Mucosa of gallbladder (tissue), 1 donor: ENCODE measurements at regions not wholly inside any gene's neighbourhood (a gene's known extent, or its start where the extent isn't known, plus 50 kb on each side); places are given as distances from the start of the nearest gene placed in this dataset.
"Not testable (repeated sequence)": the region's sequence is repeated elsewhere in the genome, so short reads cannot be mapped to it uniquely, and the experiment has no call there.

Experiments
- DNase-seq: peaks from one replicate; pipeline ENCODE4 v3.0.0-alpha.2; 2020; ENCODE audit warnings: low spot score
- donor health status: DM: no; HTN: no; CAD: no.

DNA sequence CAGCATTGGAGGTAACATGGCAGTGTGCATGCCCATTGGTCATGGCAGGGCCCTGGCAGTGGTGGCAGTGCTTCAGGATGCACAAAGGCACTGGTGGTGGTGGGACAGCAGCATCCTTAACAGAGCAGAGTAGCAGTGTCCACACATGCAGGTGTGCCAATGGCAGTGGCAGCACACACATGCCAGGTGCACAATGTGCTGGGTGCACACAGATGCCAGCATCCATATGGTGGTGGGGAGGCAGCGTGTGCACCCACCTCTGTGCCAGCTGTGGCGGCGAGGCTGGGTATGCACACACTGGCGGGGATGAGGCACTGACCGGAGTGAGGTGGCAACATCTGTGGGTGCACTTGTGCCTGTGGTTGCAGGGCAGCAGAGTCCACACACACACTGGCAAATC, 150.6 kb downstream of the SI start:
- DNase-seq: no peak

DNA sequence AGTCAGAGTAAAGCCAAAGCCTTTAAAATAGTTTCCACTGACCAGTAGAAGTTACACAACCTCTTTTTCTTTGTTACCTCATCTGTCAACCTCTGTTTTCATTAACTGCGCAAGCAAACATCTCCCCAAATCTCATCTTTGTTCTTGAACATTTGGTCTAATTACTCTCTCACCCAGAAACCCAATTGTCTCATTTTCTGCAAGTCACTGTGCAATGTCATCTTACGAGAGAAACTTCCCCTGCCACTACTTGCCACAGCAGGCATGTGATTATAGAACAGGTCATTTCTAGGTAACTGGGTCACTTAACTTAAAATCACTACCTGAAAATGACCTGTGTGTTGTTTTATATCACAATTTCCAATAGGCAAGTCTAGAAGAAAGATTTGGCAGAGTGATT, 159.4 kb downstream of the SI start:
- no peak for DNase-seq

- DNase-seq: no peak
These were observed 165.4 kb downstream of the SI start for GRCh38 chr3:164912916-164913315.

DNA sequence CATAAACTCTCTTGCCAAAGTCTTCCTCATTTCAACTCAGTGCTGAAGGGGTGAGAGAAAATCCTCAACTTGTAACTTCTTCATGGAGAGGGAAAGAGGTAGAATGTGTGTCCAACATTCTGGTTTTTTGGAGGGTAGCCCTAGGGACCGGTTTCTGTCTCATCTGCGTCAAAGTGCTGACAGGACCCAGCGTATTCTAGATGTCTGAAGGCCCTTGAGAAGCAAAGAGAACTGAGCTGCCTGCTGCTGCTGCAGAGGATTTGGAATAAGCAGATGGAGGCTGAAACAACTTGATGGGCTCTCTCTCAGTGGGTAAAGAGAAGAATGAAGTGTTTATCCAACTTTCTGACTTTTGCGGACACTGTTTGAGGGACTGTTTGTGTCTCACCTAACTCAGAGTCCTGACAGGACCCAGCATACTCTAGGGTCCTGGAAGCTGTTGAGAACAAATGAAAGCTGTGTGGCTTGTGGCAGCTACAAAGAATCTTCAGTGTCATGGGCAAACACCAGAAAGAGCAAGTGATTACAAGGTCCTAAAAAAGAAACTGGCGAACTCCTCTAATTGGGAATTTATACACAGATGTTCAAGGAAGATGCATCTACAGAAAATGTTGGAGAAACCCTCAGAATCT, 174.4 kb downstream of the SI start:
- DNase-seq: peak; percentile 38

DNA sequence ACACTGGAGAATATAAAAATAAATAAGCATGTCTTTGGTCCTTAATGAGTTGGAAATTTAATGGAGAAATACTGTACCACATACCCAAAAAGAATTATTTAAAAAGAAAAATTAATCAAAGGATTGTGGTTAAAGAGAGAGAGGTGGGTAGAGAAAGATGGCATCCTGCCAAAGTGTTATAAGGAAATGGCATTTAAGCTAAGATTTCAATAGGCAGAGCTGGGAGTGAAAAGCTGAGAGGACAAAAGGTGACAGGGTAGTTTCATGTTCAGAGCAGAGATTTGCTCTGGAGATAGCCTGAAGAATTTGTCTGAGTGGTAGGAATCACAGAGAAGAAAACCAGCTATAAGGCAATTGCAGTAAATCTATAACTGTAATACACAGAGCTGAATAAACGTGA, 181.0 kb downstream of the SI start:
- no peak for DNase-seq

- DNase-seq: no peak
These were observed 188.2 kb downstream of the SI start for GRCh38 chr3:164890061-164890460.

DNA sequence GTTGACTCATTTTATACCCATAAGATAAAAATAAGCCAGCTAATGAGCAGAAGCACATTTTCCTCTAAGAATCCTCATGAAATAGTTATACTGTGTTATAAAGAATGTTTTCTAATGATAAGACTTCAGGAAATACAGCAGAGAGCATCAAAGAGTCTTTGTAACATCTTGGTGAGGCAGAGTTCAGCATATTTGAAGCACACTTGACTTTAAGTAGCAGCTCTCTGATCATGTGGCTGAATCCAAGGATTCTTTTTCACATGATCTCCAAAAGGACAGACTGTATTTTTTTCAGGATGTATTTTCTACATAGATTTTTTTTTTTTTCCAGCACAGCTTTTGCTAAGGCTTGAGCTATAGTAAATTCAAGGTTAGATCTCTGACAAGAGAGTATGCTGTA, 195.1 kb downstream of the SI start:
- no peak for DNase-seq

DNA sequence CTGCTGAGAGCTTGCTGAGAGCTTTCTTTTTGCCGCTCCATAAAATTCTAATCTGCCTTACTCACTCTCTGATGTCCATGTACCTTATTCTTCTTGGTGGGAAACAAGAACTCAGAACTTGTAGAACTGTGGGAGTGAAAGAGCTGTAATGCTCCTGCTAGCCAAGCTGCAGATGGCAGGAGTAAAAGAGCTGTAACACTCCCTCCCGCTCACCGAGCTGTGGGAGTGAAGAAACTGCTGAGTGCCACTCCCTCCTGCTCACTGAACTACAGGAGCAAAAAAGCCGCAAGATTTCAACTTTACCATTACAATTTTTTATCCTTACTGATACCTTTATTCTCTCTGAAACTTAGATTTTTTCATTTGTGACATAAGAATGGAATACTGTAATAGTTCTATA, 199.1 kb downstream of the SI start:
- DNase-seq: no peak

GRCh38 chr3:164864454-164864853, 213.8 kb downstream of the SI start:
- no peak for DNase-seq

- no peak for DNase-seq
These were observed 225.4 kb downstream of the SI start for GRCh38 chr3:164852866-164853265.

GRCh38 chr3:164851905-164852304, 226.4 kb downstream of the SI start:
- DNase-seq: no peak

DNA sequence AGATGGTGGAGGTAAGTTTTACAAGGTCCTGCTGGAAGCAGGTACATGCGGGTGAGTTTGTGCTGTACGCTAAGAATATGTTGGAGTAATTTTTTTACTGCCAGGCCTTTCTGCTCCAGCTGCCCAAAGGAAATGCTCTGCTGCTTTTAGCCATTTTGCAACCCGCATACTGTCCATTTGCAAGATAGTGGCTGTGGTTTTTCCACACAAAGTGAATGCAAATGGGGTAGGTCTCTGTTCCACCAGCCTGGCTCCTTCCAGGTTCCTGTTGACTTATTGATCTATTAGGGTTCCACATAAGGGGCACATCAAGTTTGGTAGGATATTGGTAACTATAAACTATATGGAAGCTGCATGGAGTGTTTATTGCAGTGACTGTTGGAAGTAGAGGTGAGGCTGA, 227.1 kb downstream of the SI start:
- no peak for DNase-seq

GRCh38 chr3:164848923-164849322, 229.4 kb downstream of the SI start:
- DNase-seq: no peak

DNA sequence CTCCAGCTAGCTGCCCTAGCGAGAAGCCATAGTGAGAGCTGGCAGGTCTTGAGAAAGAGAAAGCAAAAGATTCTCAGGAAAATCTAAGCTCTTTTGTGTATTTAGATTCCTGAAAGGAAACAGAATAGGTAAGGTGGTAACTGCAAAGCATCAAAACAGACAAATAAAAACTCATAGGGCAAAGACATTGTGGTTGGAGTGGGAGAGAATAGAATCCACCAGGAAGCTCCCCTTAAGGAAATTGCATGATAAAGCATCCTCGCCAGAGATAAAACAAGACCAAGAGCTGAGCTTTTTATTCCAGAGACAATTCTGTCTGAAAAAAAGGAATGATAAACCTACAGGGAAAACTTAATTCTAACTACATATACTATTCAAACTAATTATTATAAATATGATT, 232.6 kb downstream of the SI start:
- DNase-seq: no peak

DNA sequence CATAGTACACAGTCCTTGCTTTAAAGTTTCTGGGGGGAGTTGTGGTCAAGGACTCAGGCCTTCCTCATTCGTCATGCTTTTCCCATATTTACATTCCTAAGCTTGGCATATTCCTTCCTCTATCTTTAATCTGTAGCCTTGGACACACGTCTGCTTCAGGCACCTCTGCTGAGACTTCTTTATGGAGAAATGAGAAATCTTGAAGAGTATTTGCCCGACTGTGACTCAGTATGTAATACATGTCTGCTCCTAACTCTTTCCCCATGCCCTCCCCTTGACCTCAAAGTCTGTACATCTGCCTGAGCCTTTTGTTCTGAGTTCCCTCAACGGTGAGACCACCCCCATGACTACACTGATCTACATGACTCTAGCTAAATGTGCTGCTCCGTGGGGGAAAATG, 246.1 kb downstream of the SI start:
- DNase-seq: no peak

GRCh38 chr3:164818318-164818717, 260.0 kb downstream of the SI start:
- no peak for DNase-seq

DNA sequence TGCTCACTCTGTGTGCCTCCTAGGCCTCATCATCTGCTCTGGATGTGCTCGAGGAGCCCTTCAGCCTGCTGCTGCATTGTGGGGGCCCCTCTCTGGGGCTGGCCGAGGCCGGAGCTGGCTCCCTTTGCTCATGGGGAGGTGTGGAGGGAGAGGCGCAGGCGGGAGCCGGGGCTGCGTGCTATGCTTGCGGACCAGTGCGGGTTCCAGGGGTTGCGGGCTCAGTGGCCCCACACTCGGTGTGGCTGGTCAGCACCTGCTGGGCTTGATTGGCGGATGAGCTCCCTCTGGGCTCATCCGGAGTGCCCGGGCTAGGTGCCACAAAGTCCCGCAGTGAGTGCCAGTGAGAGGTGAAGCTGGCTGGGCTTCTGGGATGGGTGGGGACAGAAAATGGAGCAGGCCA, 264.2 kb downstream of the SI start:
- DNase-seq: no peak

DNA sequence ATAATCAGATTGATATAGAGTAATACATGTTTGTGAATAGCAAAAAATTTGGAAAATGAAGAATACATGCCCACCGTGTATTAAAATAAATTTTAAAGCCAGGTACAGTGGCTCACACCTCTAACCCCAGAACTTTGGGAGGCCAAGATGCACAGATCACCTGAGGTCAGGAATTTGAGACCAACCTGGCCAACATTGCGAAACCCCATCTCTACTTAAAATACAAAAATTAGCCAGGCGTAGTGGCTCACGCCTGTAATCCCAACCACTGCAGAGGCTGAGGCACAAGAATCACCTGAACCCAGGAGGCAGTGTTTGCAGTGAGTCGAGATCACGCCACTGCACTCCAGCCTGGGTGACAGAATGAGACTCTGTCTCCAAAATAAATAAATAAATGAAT, 266.3 kb downstream of the SI start:
- no peak for DNase-seq

DNA sequence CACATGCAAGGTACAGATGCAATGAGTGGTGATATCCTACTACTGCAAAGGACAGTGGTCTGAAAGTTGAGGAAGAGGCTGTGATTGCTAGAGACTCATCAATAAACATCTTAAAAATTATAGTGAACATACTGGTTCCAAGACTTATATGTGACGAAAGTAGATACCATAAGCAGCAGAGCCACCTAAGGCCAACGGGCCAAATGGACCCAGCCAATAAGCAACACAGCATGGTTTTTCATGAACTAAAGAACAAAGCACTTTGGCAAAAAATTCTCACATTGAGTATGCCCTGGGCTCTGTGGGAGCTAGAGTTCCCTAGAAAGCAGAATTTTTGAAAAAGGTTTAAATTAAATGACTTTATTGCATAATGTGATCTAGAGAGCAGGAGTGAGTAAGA, 272.1 kb downstream of the SI start:
- DNase-seq: no peak

- DNase-seq: no peak
These were observed 284.2 kb downstream of the SI start for GRCh38 chr3:164794099-164794498.

GRCh38 chr3:164791263-164791662, 287.0 kb downstream of the SI start:
- DNase-seq: no peak

DNA sequence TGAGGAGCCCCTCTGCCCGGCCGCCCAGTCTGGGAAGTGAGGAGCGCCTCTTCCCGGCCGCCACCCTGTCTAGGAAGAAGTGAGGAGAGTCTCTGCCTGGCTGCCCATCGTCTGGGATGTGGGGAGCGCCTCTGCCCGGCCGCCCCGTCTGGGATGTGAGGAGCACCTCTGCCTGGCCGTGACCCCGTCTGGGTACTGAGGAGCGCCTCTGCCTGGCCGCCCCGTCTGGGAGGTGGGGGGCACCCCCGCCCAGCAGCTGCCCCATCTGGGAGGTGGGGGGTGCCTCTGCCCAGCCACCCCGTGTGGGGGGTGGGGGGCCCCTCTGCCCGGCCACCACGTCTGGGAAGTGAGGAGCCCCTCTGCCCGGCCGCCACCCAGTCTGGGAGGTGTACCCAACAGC, 293.9 kb downstream of the SI start:
- not testable (repeated sequence) for DNase-seq

- DNase-seq: no peak
These were observed 296.5 kb downstream of the SI start for GRCh38 chr3:164781755-164782154.

- no peak for DNase-seq
These were observed 298.5 kb downstream of the SI start for GRCh38 chr3:164779816-164780215.

DNA sequence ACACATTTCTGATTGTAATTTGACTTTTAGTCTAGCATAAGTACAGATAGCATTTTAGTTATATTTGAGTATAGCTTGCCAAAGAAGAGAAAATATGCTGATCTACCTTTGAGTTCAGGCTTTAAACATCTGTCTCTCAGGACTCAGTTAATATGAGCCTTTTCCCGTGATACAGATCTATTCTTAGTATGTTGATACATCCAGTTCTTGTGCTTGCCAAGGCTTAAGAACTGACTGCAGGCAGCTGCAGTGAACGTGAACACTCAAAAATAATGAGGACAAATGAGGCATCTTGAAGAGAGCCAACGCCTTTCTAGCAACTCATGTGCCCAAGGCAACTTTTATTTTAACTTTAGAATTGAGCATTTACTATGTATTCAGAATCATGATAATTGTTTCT, 325.5 kb downstream of the SI start:
- DNase-seq: no peak
